Dendritic cell treated with granulocyte-macrophage colony-stimulating factor and Interleukin-4, amounts not matched to agents 40 ng/mL and 50 ng/mL, for 4 days (primary cell): ENCODE measurements at regions not wholly inside any gene's neighbourhood (a gene's known extent, or its start where the extent isn't known, plus 50 kb on each side); places are given as distances from the start of the nearest gene placed in this dataset.

Source experiments
- H3K27ac Mint-ChIP-seq: one replicate; pipeline ENCODE4 v1.8.0; 2022; ENCODE audit warnings: mild to moderate bottlenecking, mixed read lengths
- H3K27me3 Mint-ChIP-seq: one replicate; pipeline ENCODE4 v1.8.0; 2022; ENCODE audit warnings: mild to moderate bottlenecking, mixed read lengths
- H3K36me3 Mint-ChIP-seq: one replicate; pipeline ENCODE4 v1.8.0; 2022; ENCODE audit warnings: low read depth, mixed read lengths
- H3K4me1 Mint-ChIP-seq: one replicate; pipeline ENCODE4 v1.8.0; 2022; ENCODE audit warnings: low read depth, mixed read lengths
- H3K4me3 Mint-ChIP-seq: one replicate; pipeline ENCODE4 v1.8.0; 2022; ENCODE audit warnings: mild to moderate bottlenecking, moderate library complexity, mixed read lengths
- H3K9me3 Mint-ChIP-seq: one replicate; pipeline ENCODE4 v1.8.0; 2022; ENCODE audit warnings: mixed read lengths
- intact Hi-C: fragments of 100-400 bp; cut with micrococcal nuclease; formaldehyde crosslinking; loops from one replicate; pipeline ENCODE4 v1.15.0; 2022

DNA sequence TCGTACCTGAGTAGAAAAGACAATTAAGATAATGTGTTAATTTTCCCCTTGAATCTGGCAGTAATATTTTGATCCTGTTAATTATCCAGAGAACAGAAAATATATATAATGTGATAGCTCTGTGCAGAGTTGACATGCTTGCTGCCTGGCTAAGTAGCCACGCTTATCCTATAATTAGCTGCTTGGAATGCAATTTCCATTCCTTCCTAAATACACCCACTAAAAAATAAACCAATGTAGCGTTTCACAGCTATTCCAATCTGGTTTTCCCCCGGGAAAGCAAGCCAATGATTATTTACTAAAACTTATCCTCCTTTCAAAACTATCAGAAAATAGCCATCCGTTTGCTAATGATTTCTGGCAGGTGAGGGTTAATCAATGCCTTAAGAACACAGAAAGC lies 134.5 kb upstream of the IRX5 start:
- Mint-ChIP-seq H3K36me3 (no peaks in the 10 kb centered on the region), H3K27ac (no peak overlapping the region), H3K9me3 (no peaks in the 10 kb centered on the region), H3K4me3 (no peak overlapping the region), H3K4me1 (no peaks in the 10 kb centered on the region), H3K27me3 (no peaks in the 10 kb centered on the region)
- intact Hi-C loops: no loop called here

DNA sequence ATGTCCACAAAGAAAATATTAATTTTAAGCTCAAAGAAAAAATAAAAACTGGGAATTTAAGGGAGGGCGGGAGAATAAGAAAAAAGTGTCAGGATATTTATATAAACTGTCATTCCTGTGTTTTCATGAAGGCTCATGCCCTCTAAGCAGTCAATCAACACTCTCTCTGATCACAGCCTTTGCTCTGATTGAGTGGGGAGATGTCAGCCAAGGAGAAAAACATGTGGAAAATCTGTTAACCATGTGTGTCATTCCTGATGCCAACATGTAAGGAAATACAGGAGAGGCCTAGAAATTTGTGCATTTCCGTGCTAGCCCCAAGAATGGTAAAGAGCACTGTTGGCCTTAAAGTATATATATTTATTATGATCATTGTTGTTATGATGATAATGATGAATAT lies 137.9 kb upstream of the IRX5 start:
- H3K27ac Mint-ChIP-seq: no peak overlapping the region
- H3K9me3 Mint-ChIP-seq: no peaks in the 10 kb centered on the region
- no peaks in the 10 kb centered on the region for H3K27me3 Mint-ChIP-seq
- H3K4me1 Mint-ChIP-seq: no peaks in the 10 kb centered on the region
- intact Hi-C loops: no loop called here
- no peaks in the 10 kb centered on the region for H3K36me3 Mint-ChIP-seq
- H3K4me3 Mint-ChIP-seq: no peak overlapping the region

DNA sequence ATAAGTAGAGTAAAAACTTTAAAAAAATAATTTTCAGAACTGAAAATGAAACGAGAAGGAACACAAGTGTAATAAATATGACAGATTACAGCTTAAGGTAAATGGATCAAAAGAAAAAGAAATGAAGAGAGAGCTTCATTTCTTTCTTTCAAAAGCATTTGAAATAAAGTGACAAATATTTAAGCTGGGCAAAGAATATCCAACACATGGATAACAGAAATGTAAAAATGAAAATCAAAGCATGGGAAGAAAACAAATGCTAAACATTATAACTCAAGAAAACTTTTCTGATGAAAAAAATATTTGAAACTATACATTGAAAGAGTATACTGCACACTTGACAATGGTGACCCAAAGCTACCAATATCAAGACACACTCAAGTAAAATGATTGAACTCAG lies 143.6 kb upstream of the IRX5 start:
- no peak overlapping the region for H3K4me3 Mint-ChIP-seq
- H3K27me3 Mint-ChIP-seq: no peaks in the 10 kb centered on the region
- no peaks in the 10 kb centered on the region for H3K36me3 Mint-ChIP-seq
- H3K9me3 Mint-ChIP-seq: peaks cover 10% of the 10 kb centered on the region
- H3K4me1 Mint-ChIP-seq: no peaks in the 10 kb centered on the region
- intact Hi-C loops: no loop called here
- no peak overlapping the region for H3K27ac Mint-ChIP-seq

DNA sequence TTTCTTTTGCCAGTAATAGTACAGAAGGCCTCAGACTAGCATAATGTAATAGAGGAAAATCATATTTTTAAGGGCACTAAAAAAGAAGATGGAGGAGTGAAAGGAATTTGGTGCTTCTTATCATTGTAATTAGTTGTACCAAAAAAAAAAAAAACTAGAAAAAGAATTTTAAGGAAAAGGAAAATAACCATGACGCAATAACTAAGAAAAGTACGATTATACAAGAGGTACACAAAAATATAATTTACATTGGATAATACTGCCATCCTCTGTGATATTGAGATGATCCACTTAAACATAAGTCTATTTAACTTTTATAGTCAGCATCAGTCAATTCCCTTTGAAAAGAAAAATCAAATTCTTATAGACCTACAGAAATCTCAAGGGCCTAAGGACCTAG lies 146.7 kb upstream of the IRX5 start:
- Mint-ChIP-seq H3K4me1 (no peaks in the 10 kb centered on the region), H3K9me3 (peaks cover 10% of the 10 kb centered on the region), H3K27me3 (no peaks in the 10 kb centered on the region), H3K4me3 (no peak overlapping the region), H3K36me3 (no peaks in the 10 kb centered on the region), H3K27ac (no peak overlapping the region)
- intact Hi-C loops: no loop called here

DNA sequence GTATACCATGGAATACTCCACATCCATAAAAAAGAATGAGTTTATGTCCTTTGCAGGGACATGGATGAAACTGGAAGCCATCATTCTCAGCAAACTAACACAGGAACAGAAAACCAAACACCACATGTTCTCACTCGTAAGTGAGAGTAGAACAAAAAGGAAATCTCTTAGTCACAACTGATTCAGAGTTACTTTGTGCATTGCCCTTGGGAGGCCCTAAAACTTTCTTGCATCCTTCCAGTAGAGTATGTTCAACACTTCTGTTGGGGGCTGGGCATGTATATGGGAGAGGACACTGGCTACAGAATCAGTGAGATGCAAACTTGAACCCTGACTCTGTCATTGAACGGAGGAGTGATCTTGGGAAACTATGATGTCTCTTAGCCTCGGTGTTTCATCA lies 147.4 kb upstream of the IRX5 start:
- no peaks in the 10 kb centered on the region for H3K4me1 Mint-ChIP-seq
- intact Hi-C loops: no loop called here
- no peak overlapping the region for H3K27ac Mint-ChIP-seq
- H3K9me3 Mint-ChIP-seq: peaks cover 10% of the 10 kb centered on the region
- H3K27me3 Mint-ChIP-seq: no peaks in the 10 kb centered on the region
- no peaks in the 10 kb centered on the region for H3K36me3 Mint-ChIP-seq
- no peak overlapping the region for H3K4me3 Mint-ChIP-seq

DNA sequence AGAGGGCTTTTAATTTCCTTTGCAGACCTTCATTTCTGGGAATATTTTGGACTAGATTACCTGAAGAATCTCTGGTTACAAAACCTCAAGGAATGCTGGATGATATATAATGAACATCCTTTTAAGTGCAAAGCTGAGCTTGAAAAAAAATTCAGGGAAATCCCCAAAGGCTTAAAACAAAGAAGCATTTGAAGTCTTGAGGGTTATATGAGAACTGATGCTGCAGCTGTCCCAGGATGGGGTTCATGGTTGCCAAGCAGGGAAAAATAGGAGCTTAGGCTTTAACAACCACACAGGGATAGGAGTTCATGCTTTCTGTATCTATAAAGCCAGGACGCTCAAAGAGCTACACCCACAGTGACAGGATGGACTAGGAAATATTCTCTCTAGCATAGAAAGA lies 150.4 kb upstream of the IRX5 start:
- Mint-ChIP-seq H3K4me3 (no peak overlapping the region), H3K4me1 (no peaks in the 10 kb centered on the region)

DNA sequence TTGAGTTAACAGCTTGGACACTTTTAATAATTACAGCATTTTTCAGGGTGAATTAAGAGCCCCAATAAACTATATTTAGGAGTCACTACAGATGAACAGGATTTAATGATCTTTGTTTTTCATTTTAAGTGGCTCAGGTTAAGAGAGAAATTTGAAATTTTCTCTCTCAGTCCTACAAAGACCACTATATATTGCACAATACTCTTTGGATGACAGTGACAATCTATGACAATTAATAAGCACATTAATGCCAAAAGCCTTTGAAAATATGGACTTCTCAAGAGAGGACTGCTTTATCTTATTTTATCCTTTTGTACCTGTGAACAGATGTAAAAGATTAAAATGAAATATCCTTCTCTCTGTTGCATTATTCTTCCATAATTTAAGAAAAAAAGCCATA lies 151.1 kb upstream of the IRX5 start:
- Mint-ChIP-seq H3K27ac (no peak overlapping the region), H3K4me1 (no peaks in the 10 kb centered on the region), H3K36me3 (no peaks in the 10 kb centered on the region), H3K27me3 (no peaks in the 10 kb centered on the region), H3K9me3 (no peaks in the 10 kb centered on the region), H3K4me3 (no peak overlapping the region)
- intact Hi-C loops: no loop called here

More for the DNA sequence above, 150.4 kb upstream of the IRX5 start:
- Mint-ChIP-seq H3K36me3 (no peaks in the 10 kb centered on the region), H3K9me3 (peaks cover 3% of the 10 kb centered on the region), H3K27ac (no peak overlapping the region), H3K27me3 (no peaks in the 10 kb centered on the region)
- intact Hi-C loops: no loop called here

DNA sequence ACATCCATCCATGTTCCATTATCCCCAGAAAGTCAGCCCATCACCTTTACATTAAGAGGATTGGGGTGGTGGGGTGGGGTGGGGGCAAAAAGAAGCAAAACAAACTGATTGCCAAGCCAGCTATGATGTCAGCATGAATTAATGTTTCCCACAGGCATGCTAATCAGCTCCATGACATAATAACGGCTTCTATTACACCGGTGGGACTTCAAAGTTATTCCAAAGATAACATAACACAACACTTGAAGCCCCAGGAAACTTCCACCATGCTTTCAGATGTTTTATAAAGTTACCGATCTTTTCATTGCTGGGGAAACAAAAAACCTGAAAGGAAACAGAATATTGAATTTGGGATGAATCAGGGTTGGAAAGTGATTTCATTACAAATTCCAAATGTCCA lies 155.9 kb upstream of the IRX5 start:
- Mint-ChIP-seq H3K4me1 (no peaks in the 10 kb centered on the region), H3K36me3 (no peaks in the 10 kb centered on the region), H3K4me3 (no peak overlapping the region), H3K9me3 (no peaks in the 10 kb centered on the region), H3K27me3 (no peaks in the 10 kb centered on the region), H3K27ac (no peak overlapping the region)
- intact Hi-C loops: no loop called here

DNA sequence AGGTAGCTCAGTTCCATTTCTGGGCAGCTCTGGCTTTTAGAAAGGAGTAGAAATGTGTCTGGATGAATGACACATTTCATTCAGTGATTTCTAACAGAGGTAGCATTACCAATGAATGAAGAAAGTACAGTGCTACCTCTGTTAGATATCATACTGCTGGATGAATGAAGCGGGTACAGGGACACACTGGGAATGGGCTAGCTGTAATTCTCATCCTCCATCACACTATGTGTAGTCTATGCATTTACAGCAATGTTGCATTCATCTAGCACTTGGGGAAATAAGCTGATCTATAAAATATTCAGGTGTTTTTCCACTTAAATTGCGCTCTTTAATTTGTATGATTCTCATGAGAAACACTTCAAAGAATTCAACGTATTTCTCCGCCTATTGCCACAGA lies 158.3 kb upstream of the IRX5 start:
- no peak overlapping the region for H3K27ac Mint-ChIP-seq
- intact Hi-C loops: no loop called here
- no peak overlapping the region for H3K4me3 Mint-ChIP-seq

DNA sequence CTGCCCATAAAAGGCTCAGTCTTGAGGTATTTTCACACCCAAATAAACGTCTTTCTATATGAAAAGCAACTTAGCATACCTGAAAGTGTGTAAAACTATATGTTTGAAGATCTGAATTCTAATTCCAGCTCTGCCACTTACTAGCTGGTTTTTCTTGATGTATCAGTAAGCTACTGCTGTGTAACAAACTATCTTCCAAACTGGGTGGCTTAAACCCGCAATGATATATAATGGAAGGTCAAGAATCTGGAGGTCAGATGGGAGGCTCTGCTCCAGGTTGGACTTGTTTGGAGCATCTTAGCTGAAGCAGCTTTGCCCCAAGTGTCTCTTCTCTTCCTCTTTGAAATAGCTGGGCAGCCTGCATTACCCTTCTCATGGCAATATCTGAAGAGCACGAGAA lies 164.3 kb upstream of the IRX5 start:
- intact Hi-C loops: no loop called here
- H3K4me1 Mint-ChIP-seq: no peaks in the 10 kb centered on the region
- H3K27ac Mint-ChIP-seq: no peak overlapping the region
- H3K4me3 Mint-ChIP-seq: no peak overlapping the region
- no peaks in the 10 kb centered on the region for H3K27me3 Mint-ChIP-seq
- no peaks in the 10 kb centered on the region for H3K36me3 Mint-ChIP-seq
- H3K9me3 Mint-ChIP-seq: no peaks in the 10 kb centered on the region

More for the DNA sequence above, 158.3 kb upstream of the IRX5 start:
- Mint-ChIP-seq H3K9me3 (no peaks in the 10 kb centered on the region), H3K4me1 (no peaks in the 10 kb centered on the region), H3K36me3 (no peaks in the 10 kb centered on the region), H3K27me3 (no peaks in the 10 kb centered on the region)

DNA sequence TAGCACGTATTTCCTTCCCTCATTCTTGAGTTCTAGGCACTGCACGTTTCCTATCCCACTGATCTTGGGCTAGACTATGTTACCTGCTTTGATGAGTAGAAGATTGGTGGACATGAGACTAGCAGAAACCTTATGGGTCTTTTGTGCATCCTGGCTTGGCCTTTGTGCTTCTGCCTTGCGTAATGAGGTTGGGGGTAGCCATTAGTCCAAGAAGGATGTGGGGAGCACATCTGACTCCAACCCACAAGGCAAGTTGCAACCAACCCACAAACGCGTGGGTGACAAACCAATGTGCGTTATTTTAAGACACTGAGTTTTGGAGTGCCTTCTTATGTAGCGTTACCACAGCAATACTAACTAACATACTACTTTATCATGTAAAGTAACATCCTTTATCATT lies 180.4 kb upstream of the IRX5 start:
- H3K9me3 Mint-ChIP-seq: no peaks in the 10 kb centered on the region
- H3K4me1 Mint-ChIP-seq: no peaks in the 10 kb centered on the region
- no peak overlapping the region for H3K4me3 Mint-ChIP-seq
- no peaks in the 10 kb centered on the region for H3K36me3 Mint-ChIP-seq
- intact Hi-C loops: no loop called here
- no peaks in the 10 kb centered on the region for H3K27me3 Mint-ChIP-seq
- H3K27ac Mint-ChIP-seq: no peak overlapping the region

DNA sequence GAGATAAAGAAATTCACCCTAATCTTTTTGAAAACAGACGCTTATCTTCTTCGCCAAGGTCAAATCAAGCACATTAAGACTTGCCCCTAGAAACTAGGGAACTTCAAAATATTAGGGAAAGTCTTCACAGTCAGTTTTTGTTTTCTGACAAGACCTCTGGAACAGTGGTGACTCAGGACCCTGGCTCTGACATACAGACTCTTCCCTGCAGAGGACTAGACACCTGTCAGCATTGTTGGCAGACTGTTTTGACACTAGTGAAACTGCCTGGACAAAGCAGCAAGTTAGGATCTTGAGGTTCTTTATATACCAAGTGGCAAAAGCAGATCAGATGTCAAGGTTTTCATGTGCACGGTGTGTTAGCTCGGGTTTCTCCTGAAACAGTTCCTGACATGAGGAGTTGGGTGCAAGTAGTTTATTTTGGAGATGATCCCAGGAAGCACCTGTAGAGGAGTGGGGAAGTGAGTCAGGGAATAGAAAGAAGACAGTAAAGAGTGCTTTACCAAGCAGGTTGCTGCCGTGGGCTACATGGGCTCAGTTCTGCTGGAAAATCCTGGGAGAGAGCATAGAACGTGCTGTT lies 182.0 kb upstream of the IRX5 start:
- Mint-ChIP-seq H3K36me3 (no peaks in the 10 kb centered on the region), H3K9me3 (no peaks in the 10 kb centered on the region), H3K4me1 (no peaks in the 10 kb centered on the region), H3K27me3 (no peaks in the 10 kb centered on the region), H3K27ac (no peak overlapping the region), H3K4me3 (no peak overlapping the region)
- intact Hi-C loops: no loop called here

DNA sequence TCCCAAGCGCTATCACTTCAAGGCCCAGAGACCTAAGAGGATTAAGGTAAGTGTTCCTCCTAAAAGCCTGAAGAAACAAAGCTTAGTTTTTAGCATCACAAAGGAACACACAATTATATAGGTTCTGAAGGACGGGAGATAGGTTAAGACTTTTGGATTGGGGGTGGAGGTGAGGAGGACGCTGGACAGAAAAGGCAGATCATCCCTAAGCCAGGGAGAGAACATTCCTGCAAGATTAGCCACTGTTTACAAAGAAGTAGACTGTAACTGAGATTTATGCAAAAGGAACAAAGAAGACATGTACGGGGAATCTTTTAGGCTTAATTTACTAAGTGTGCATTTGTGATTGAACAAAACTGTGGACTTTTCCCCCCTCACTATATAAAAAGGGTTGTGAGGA lies 184.1 kb upstream of the IRX5 start:
- H3K4me3 Mint-ChIP-seq: no peak overlapping the region
- no peaks in the 10 kb centered on the region for H3K27me3 Mint-ChIP-seq
- H3K9me3 Mint-ChIP-seq: no peaks in the 10 kb centered on the region
- H3K4me1 Mint-ChIP-seq: no peaks in the 10 kb centered on the region
- H3K36me3 Mint-ChIP-seq: no peaks in the 10 kb centered on the region
- intact Hi-C loops: no loop called here
- H3K27ac Mint-ChIP-seq: no peak overlapping the region

DNA sequence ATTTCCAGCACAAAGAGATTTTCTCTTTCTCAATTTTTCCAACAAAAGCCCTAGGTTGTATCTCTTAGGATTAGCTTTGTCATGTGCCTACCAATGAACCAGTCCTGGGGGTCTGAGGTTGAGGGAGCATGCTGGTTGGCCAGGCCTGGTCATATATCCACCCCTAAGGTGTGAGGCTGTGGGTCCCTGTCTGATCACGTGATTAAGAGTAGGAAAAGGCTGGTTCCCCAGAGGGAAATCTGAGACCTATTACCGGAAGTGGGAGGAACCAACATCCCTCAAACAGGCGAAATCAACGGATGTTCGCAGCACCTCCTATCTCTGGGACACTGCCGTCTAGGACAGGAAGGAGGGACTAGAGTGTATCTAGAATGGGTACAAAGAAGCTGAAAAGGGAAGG lies 185.7 kb upstream of the IRX5 start:
- Mint-ChIP-seq H3K36me3 (no peaks in the 10 kb centered on the region), H3K4me3 (no peak overlapping the region), H3K4me1 (no peaks in the 10 kb centered on the region), H3K27ac (no peak overlapping the region), H3K9me3 (no peaks in the 10 kb centered on the region), H3K27me3 (no peaks in the 10 kb centered on the region)
- intact Hi-C loops: no loop called here

DNA sequence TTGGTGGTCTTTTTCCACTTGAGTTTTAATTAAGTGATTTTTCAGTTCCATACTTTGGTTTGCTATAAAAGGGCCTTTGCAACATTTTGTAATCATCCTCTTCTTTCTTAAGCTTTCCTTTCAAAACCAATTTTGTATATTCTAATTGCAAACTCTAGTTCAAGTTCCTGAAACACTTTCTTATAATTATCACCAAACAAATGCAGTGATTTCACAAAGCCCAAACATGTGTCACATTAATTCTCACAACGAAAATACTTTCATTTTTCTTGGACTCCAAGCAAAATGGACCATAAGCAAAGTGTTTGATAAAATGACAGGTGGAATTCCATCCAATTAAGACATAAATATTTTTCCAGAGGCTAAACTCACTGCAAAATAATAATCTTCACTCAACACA lies 188.2 kb upstream of the IRX5 start:
- Mint-ChIP-seq H3K9me3 (no peaks in the 10 kb centered on the region), H3K27ac (no peak overlapping the region), H3K27me3 (no peaks in the 10 kb centered on the region), H3K4me3 (no peak overlapping the region), H3K36me3 (no peaks in the 10 kb centered on the region), H3K4me1 (no peaks in the 10 kb centered on the region)
- intact Hi-C loops: no loop called here
